Liver (tissue), 8 donors: ENCODE measurements at regions not wholly inside any gene's neighbourhood (a gene's known extent, or its start where the extent isn't known, plus 50 kb on each side); places are given as distances from the start of the nearest gene placed in this dataset.

Experiments
- DNase-seq: peaks from one replicate; pipeline ENCODE4 v3.0.0-alpha.2; 2017; ENCODE audit warnings: low spot score
- H3K27ac ChIP-seq, 2 donors: one replicate each; pipeline ENCODE4 v1.7.0; 2013; ENCODE audit warnings: inconsistent platforms in 2 of 2, low read length in 2 of 2, control low read depth in 1 of 2, low read depth in 1 of 2, mild to moderate bottlenecking in 1 of 2
- H3K27me3 ChIP-seq, 4 donors: one replicate each; pipeline versions ENCODE4 v1.6.1 to v1.7.0; 2013; ENCODE audit warnings: low read length in 3 of 4, inconsistent platforms in 1 of 4, mild to moderate bottlenecking in 1 of 4, moderate library complexity in 1 of 4; ENCODE audit not compliant: control insufficient read depth in 4 of 4, insufficient read depth in 4 of 4
- H3K36me3 ChIP-seq, 4 donors: one replicate each; pipeline versions ENCODE4 v1.6.1 to v1.7.0; 2013; ENCODE audit warnings: low read length in 3 of 4, mild to moderate bottlenecking in 3 of 4, low read depth in 1 of 4, moderate library complexity in 1 of 4; ENCODE audit not compliant: control insufficient read depth in 4 of 4, insufficient read depth in 3 of 4
- H3K4me1 ChIP-seq, 4 donors: one replicate each; pipeline versions ENCODE4 v1.6.1 to v1.7.0; 2013; ENCODE audit warnings: low read length in 3 of 4, mild to moderate bottlenecking in 3 of 4, moderate library complexity in 1 of 4; ENCODE audit not compliant: control insufficient read depth in 4 of 4, insufficient read depth in 4 of 4
- H3K4me3 ChIP-seq, 3 donors: one replicate each; pipeline versions ENCODE4 v1.6.1 to v1.7.0; 2013; ENCODE audit warnings: low read length in 3 of 3, control low read depth in 1 of 3, low read depth in 1 of 3, mild to moderate bottlenecking in 1 of 3
- H3K9ac ChIP-seq, 2 donors: one replicate each; pipeline ENCODE4 v1.7.0; 2013; ENCODE audit warnings: low read length in 2 of 2, mild to moderate bottlenecking in 2 of 2, moderate library complexity in 2 of 2, control low read depth in 1 of 2, low read depth in 1 of 2
- H3K9me3 ChIP-seq, 4 donors: one replicate each; pipeline versions ENCODE4 v1.6.1 to v1.7.0; 2013; ENCODE audit warnings: low read length in 3 of 4; ENCODE audit not compliant: control insufficient read depth in 4 of 4
- ATF3 ChIP-seq: IDR thresholded peaks from 2 replicates; pipeline ENCODE4 v1.6.1; 2016; ENCODE audit warnings: antibody characterized with exemption
- CTCF ChIP-seq: fragments of 150-350 bp; IDR thresholded peaks from 2 replicates; pipeline ENCODE4 v1.5.1; 2017; ENCODE audit warnings: improper control_type of control experiment, low read depth, low read length; ENCODE audit not compliant: missing input control
- EGR1 ChIP-seq, 2 donors: IDR thresholded peaks; 2 replicates each; pipeline ENCODE4 v1.6.1; 2016 to 2018; ENCODE audit warnings: antibody characterized with exemption in 2 of 2, low read depth in 2 of 2
- FOXA1 ChIP-seq: IDR thresholded peaks from 2 replicates; pipeline ENCODE4 v1.6.1; 2016; ENCODE audit warnings: antibody characterized with exemption
- FOXA2 ChIP-seq: IDR thresholded peaks from 2 replicates; pipeline ENCODE4 v1.6.1; 2016; ENCODE audit warnings: antibody characterized with exemption
- GABPA ChIP-seq, 2 donors: IDR thresholded peaks in 1 of 2; conservative IDR thresholded peaks in 1 of 2; 2 replicates each; pipeline ENCODE4 v1.6.1; 2016; ENCODE audit warnings: antibody characterized with exemption in 2 of 2, mild to moderate bottlenecking in 1 of 2, moderate library complexity in 1 of 2
- HNF4A ChIP-seq, 2 donors: conservative IDR thresholded peaks; 2 replicates each; pipeline ENCODE4 v1.6.1; 2016; ENCODE audit warnings: antibody characterized with exemption in 2 of 2, mild to moderate bottlenecking in 2 of 2
- HNF4G ChIP-seq: IDR thresholded peaks from 2 replicates; pipeline ENCODE4 v1.6.1; 2016; ENCODE audit warnings: antibody characterized with exemption
- JUND ChIP-seq, 2 donors: IDR thresholded peaks; 2 replicates each; pipeline ENCODE4 v1.6.1; 2016; ENCODE audit warnings: antibody characterized with exemption in 2 of 2
- MAX ChIP-seq: IDR thresholded peaks from 2 replicates; pipeline ENCODE4 v1.6.1; 2016; ENCODE audit warnings: antibody characterized with exemption
- NR2F2 ChIP-seq: IDR thresholded peaks from 2 replicates; pipeline ENCODE4 v1.6.1; 2016; ENCODE audit warnings: antibody characterized with exemption
- RAD21 ChIP-seq, 2 donors: IDR thresholded peaks; 2 replicates each; pipeline ENCODE4 v1.6.1; 2016; ENCODE audit warnings: antibody characterized with exemption in 2 of 2, mild to moderate bottlenecking in 2 of 2
- REST ChIP-seq: IDR thresholded peaks from 2 replicates; pipeline ENCODE4 v1.6.1; 2016; ENCODE audit warnings: antibody characterized with exemption, mild to moderate bottlenecking
- RXRA ChIP-seq, 2 donors: IDR thresholded peaks; 2 replicates each; pipeline ENCODE4 v1.6.1; 2017 to 2018; ENCODE audit warnings: antibody characterized with exemption in 2 of 2, mild to moderate bottlenecking in 1 of 2
- SP1 ChIP-seq: IDR thresholded peaks from 2 replicates; pipeline ENCODE4 v1.6.1; 2018; ENCODE audit warnings: antibody characterized with exemption, mild to moderate bottlenecking
- TAF1 ChIP-seq: conservative IDR thresholded peaks from 2 replicates; pipeline ENCODE4 v1.6.1; 2016; ENCODE audit warnings: antibody characterized with exemption, mild to moderate bottlenecking
- YY1 ChIP-seq: IDR thresholded peaks from 2 replicates; pipeline ENCODE4 v1.6.1; 2016; ENCODE audit warnings: antibody characterized with exemption, mild to moderate bottlenecking
- ZBTB33 ChIP-seq: IDR thresholded peaks from 2 replicates; pipeline ENCODE4 v1.6.1; 2016; ENCODE audit warnings: antibody characterized with exemption
- WGBS: extraction: QIAGEN DNeasy Blood & Tissue Kit; methylation state at CpG from one replicate; pipeline ENCODE4 v1.1.7; 2013; 5-methylcytosine and 5-hydroxymethylcytosine counted together
- donor health status: healthy.
- donor health status: healthy.
- donor health status: healthy.
- donor health status: healthy.
- donor health status: healthy.

GRCh38 chr6:4243237-4243636 lies 107.9 kb upstream of the ECI2 start:
- Histone ChIP-seq H3K4me1 (peaks cover 0 to 1% (median 0%) of the 10 kb centered on the region in 4 donors), H3K27ac (no peak overlapping the region), H3K36me3 (no peaks in the 10 kb centered on the region), H3K9ac (no peak overlapping the region), H3K27me3 (no peaks in the 10 kb centered on the region), H3K4me3 (no peak overlapping the region), H3K9me3 (peaks cover 0 to 7% (median 3%) of the 10 kb centered on the region in 4 donors)
- WGBS = 94% methylated on average over 3 of the region's 3 CpGs
- TF ChIP-seq JUND (IDR thresholded peaks at IDR 0.05) (no peak), SP1 (no peak), YY1 (no peak), RAD21 (IDR thresholded peaks at IDR 0.05) (no peak), MAX (no peak), TAF1 (no peak), REST (no peak), RXRA (IDR thresholded peaks at IDR 0.05) (no peak), HNF4A (conservative IDR thresholded peaks at IDR 0.05) (no peak), FOXA2 (no peak), HNF4G (no peak), GABPA (IDR thresholded peaks at IDR 0.05 in 1 of 2, conservative IDR thresholded peaks at IDR 0.05 in 1 of 2) (no peak), ZBTB33 (no peak), CTCF (no peak), FOXA1 (no peak), EGR1 (IDR thresholded peaks at IDR 0.05; ENCODE audit: low read depth in 2 of 2) (no peak), ATF3 (no peak), NR2F2 (no peak)
- DNase-seq = no peak
